K562 (cell line): ENCODE measurements at regions not wholly inside any gene's neighbourhood (a gene's known extent, or its start where the extent isn't known, plus 50 kb on each side); places are given as distances from the start of the nearest gene placed in this dataset.

Experiments
- ATAC-seq: fragments of 200-7000 bp; cut with Tn5 transposase; 3 replicates; pipeline ENCODE4 v1.9.1; 2020; ENCODE audit warnings: moderate library complexity
- BruUV-seq: library from RNA; stranded (reverse); fragments of 400-500 nt; replicated peaks from 2 replicates; lab custom pipeline; 2021; lab: Mats Ljungman, UMichigan
- CTCF ChIA-PET: fragments of 300-600 bp; formaldehyde crosslinking; extraction: SDS; loops from one replicate; lab custom pipeline; 2021; ENCODE audit warnings: low intra/inter-chr PET ratio; lab: Yijun Ruan, JAX
- POLR2A ChIA-PET: fragments of 300-600, 350-650 bp; sonication (Branson Sonifier 250); formaldehyde crosslinking; extraction: SDS; loops from one replicate; lab custom pipeline; 2021; ENCODE audit warnings: antibody characterized with exemption, inconsistent platforms; lab: Yijun Ruan, JAX
- DNase-seq, 4 experiments: peaks; one replicate each; pipeline versions ENCODE4 v3.0.0 to v3.0.0-alpha.2; 2011 to 2018; ENCODE audit warnings: low spot score in 3 of 4, mixed read lengths in 3 of 4; ENCODE audit errors: extremely low read depth in 1 of 4
- FAIRE-seq: peaks from 2 replicates; lab custom pipeline; 2011; peaks lifted over from hg19 to GRCh38; lab: Jason Lieb, UNC
- H2AFZ ChIP-seq: 2 replicates; pipeline ENCODE4 v1.6.0; 2011; ENCODE audit warnings: low read depth, low read length, control low read depth, inconsistent platforms
- H3K27ac ChIP-seq: fragments of 200-600 bp; 3 replicates; pipeline ENCODE4 v1.8.0; 2011; ENCODE audit warnings: low read depth, mild to moderate bottlenecking, control low read depth, inconsistent platforms, low read length, moderate library complexity, mixed read lengths; ENCODE audit errors: extremely low read depth
- H3K27me3 ChIP-seq, 2 experiments: fragments of 300-600 bp in 1 of 2; 2 replicates in 1 of 2; 3 replicates in 1 of 2; pipeline versions ENCODE4 v1.6.0 to v1.8.0; 2011; ENCODE audit warnings: inconsistent platforms in 2 of 2, low read length in 2 of 2, mild to moderate bottlenecking in 1 of 2, mixed read lengths in 1 of 2, moderate library complexity in 1 of 2; ENCODE audit not compliant: control insufficient read depth in 2 of 2, insufficient read depth in 2 of 2
- H3K36me3 ChIP-seq: fragments of 300-600 bp; 3 replicates; pipeline ENCODE4 v1.8.0; 2011; ENCODE audit warnings: mild to moderate bottlenecking, low read length, inconsistent platforms; ENCODE audit not compliant: control insufficient read depth, insufficient read depth
- H3K4me1 ChIP-seq, 2 experiments: fragments of 200-600 bp in 1 of 2; replicated peaks in 1 of 2; 2 replicates in 1 of 2; 3 replicates in 1 of 2; pipeline versions ENCODE4 v1.5.1 to v1.8.0; 2011; ENCODE audit warnings: inconsistent platforms in 2 of 2, low read length in 2 of 2, mild to moderate bottlenecking in 1 of 2, mixed read lengths in 1 of 2, moderate library complexity in 1 of 2; ENCODE audit not compliant: control insufficient read depth in 2 of 2, insufficient read depth in 2 of 2
- H3K4me2 ChIP-seq: 2 replicates; pipeline ENCODE4 v1.6.1; 2011; ENCODE audit warnings: low read length, control low read depth, inconsistent platforms, mixed read lengths; ENCODE audit not compliant: insufficient read depth
- H3K4me3 ChIP-seq: fragments of 200-600 bp; sonication (generic), shearing (Covaris generic); 2 replicates; pipeline ENCODE4 v1.5.1; 2016; ENCODE audit warnings: control low read depth, inconsistent platforms
- H3K79me2 ChIP-seq: fragments of 200-600 bp; 3 replicates; pipeline ENCODE4 v1.8.0; 2011; ENCODE audit warnings: low read length, inconsistent platforms; ENCODE audit not compliant: control insufficient read depth, insufficient read depth
- H3K9ac ChIP-seq, 2 experiments: 2 replicates each; pipeline versions ENCODE4 v1.6.0 to v1.6.1; 2011; ENCODE audit warnings: low read depth in 2 of 2, low read length in 2 of 2, control low read depth in 1 of 2, inconsistent platforms in 1 of 2, mild to moderate bottlenecking in 1 of 2, mixed read lengths in 1 of 2; ENCODE audit not compliant: insufficient read depth in 1 of 2
- H3K9me1 ChIP-seq: one replicate; pipeline ENCODE4 v1.6.0; 2011; ENCODE audit warnings: inconsistent platforms, mild to moderate bottlenecking, low read length, moderate library complexity; ENCODE audit not compliant: control insufficient read depth, insufficient read depth
- H3K9me3 ChIP-seq: replicated peaks from 2 replicates; pipeline ENCODE4 v1.5.1; 2011; ENCODE audit warnings: low read depth, low read length, inconsistent platforms; ENCODE audit not compliant: control insufficient read depth, insufficient read depth
- H4K20me1 ChIP-seq: replicated peaks from 2 replicates; pipeline ENCODE4 v1.6.1; 2011; ENCODE audit warnings: low read length, inconsistent platforms, mixed read lengths; ENCODE audit not compliant: control insufficient read depth, insufficient read depth
- HMGXB4 ChIP-seq: sonication (generic); formaldehyde crosslinking; IDR thresholded peaks from 2 replicates; pipeline ENCODE4 v1.8.1; 2023; ENCODE audit warnings: mild to moderate bottlenecking, missing genetic modification reagents
- MGA ChIP-seq: fragments of 450-650 bp; IDR thresholded peaks from 2 replicates; pipeline ENCODE4 v1.6.1; 2016; ENCODE audit warnings: mild to moderate bottlenecking, moderate library complexity
- NR2F6 ChIP-seq: fragments of 450-650 bp; formaldehyde crosslinking; IDR thresholded peaks from 2 replicates; pipeline ENCODE4 v1.4.0; 2020; ENCODE audit warnings: mild to moderate bottlenecking
- OTX1 ChIP-seq: fragments of 450-650 bp; formaldehyde crosslinking; IDR thresholded peaks from 2 replicates; pipeline ENCODE4 v1.4.0; 2022; ENCODE audit warnings: mild to moderate bottlenecking
- SIX5 ChIP-seq, 2 experiments: IDR thresholded peaks; 2 replicates each; pipeline ENCODE4 v1.6.1; 2011; ENCODE audit warnings: low read length in 2 of 2, borderline replicate concordance in 1 of 2, low read depth in 1 of 2, mild to moderate bottlenecking in 1 of 2, moderate library complexity in 1 of 2; ENCODE audit not compliant: insufficient read depth in 1 of 2
- ZSCAN29 ChIP-seq: fragments of 450-650 bp; IDR thresholded peaks from 2 replicates; pipeline ENCODE4 v1.6.1; 2017
- whole genome bisulfite sequencing: fragments of 100-300 bp; shearing (Covaris generic); methylation state at CpG from one replicate; pipeline ENCODE4 v1.1.6; 2016; ENCODE audit warnings: low coverage, mixed read lengths; ENCODE audit not compliant: insufficient coverage; ENCODE audit errors: missing lambda C conversion rate; 5-methylcytosine and 5-hydroxymethylcytosine counted together
- in situ Hi-C: fragments of 300-500 bp; cut with MboI; formaldehyde crosslinking; loops from 4 replicates; pipeline ENCODE4 v1.15.0; 2018; ENCODE audit warnings: inconsistent platforms, mixed read lengths
- intact Hi-C: fragments of 100-400 bp; cut with micrococcal nuclease; formaldehyde crosslinking; loops from 2 replicates; pipeline ENCODE4 v1.14.2; 2022
- TF ChIP-seq, protein P1 (sequence below), 2 experiments: fragments of 450-650 bp in 1 of 2; sonication (generic) in 1 of 2; formaldehyde crosslinking in 1 of 2; IDR thresholded peaks in 1 of 2; conservative IDR thresholded peaks in 1 of 2; 2 replicates each; pipeline versions ENCODE4 v1.6.1 to v1.8.1; 2016 to 2023; ENCODE audit warnings: mild to moderate bottlenecking in 2 of 2, moderate library complexity in 2 of 2, inconsistent platforms in 1 of 2, missing genetic modification reagents in 1 of 2

DNA sequence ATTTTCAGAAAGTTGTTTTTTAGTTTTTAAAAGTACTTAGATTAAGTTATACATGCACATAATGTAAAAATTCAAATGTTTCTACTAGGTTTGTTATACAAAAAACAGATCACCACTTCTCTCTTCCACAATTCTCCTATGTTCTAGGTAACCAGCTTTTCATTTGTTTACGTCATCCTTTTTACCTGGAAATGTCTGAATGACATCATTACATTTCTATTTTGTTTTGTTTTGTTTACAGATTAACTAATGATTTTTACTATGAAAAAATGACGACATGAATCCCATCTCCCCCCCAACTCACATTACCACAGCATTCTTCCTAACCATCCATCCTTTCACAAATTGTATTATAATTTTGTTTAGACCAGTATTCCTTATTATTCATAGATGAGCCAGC is 1709.2 kb downstream of the EFNA5 start:
- Histone ChIP-seq H3K4me1 (no peaks in the 10 kb centered on the region), H3K9ac (no peak overlapping the region), H3K36me3 (no peaks in the 10 kb centered on the region), H3K27me3 (no peaks in the 10 kb centered on the region), H2AFZ (no peak overlapping the region), H4K20me1 (no peaks in the 10 kb centered on the region), H3K4me3 (no peak overlapping the region), H3K27ac (no peak overlapping the region), H3K4me2 (no peak overlapping the region), H3K9me1 (no peaks in the 10 kb centered on the region), H3K79me2 (no peaks in the 10 kb centered on the region), H3K9me3 (no peaks in the 10 kb centered on the region)
- intact Hi-C loops (no loop called here), in situ Hi-C loops (no loop called here)
- TF ChIP-seq SIX5 (IDR thresholded peaks at IDR 0.05; ENCODE audit: borderline replicate concordance in 1 of 2, insufficient read depth in 1 of 2, low read depth in 1 of 2, low read length in 2 of 2) (no peak), NR2F6 (CRISPR knock-in tag) (no peak), OTX1 (no peak), MGA (no peak), ZSCAN29 (no peak), HMGXB4 (CRISPR knock-in tag) (no peak)
- TF ChIP-seq, protein P1, sequence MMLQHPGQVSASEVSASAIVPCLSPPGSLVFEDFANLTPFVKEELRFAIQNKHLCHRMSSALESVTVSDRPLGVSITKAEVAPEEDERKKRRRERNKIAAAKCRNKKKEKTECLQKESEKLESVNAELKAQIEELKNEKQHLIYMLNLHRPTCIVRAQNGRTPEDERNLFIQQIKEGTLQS (IDR thresholded peaks at IDR 0.05) = 0 out of 2 replicates have a peak, but pooled peaks have one; percentile 15
- TF ChIP-seq, protein P1 (CRISPR knock-in tag; conservative IDR thresholded peaks at IDR 0.05) = no peak
- 9% methylated on average over 2 of the region's 2 CpGs for WGBS
- ChIA-PET POLR2A (interaction anchor here (0.6 kb wide), 1 partner anchor 505 kb away, joined by 3 read pairs; no protein-coding TSS in a partner anchor), CTCF (no interaction called here)
- FAIRE-seq (no peak), ATAC-seq (no peak), DNase-seq (no peak)
- BruUV-seq = no TSS peak
